ENCODE measurements at regions not wholly inside any gene's neighbourhood (a gene's known extent, or its start where the extent isn't known, plus 50 kb on each side); places are given as distances from the start of the nearest gene placed in this dataset.
A peak's percentile ranks its signal among the peaks of the same experiment; 100 is the strongest.

- no peak overlapping the region for H3K27ac ChIP-seq (ENCODE audit: low read depth, low read length)
- no peak overlapping the region for H3K4me3 ChIP-seq (ENCODE audit: low read length)
- no peaks in the 10 kb centered on the region for H3K4me1 Mint-ChIP-seq
- ChIA-PET POLR2A (no interaction called here), CTCF (no interaction called here)
- H3K9me3 ChIP-seq (ENCODE audit: low read length) = no peaks in the 10 kb centered on the region
- H3K27ac Mint-ChIP-seq = no peak overlapping the region
- no peaks in the 10 kb centered on the region for H3K36me3 ChIP-seq (ENCODE audit: insufficient read depth, low read length)
- DNase-seq = no peak
- no peaks in the 10 kb centered on the region for H3K4me1 ChIP-seq (ENCODE audit: insufficient read depth, low read length)
- H3K27me3 ChIP-seq (ENCODE audit: insufficient read depth, low read length, poor library complexity, severe bottlenecking) = no peaks in the 10 kb centered on the region
- no peak overlapping the region for H3K4me3 Mint-ChIP-seq
- H3K9me3 Mint-ChIP-seq = peaks cover 0 to 9% (median 3%) of the 10 kb centered on the region in 5 donors
- H3K27me3 Mint-ChIP-seq = peaks cover 0 to 7% of the 10 kb centered on the region in 2 donors
- H3K36me3 Mint-ChIP-seq = peaks cover 0 to 3% (median 0%) of the 10 kb centered on the region in 3 donors
Observed at GRCh38 chr4:8688041-8688907, 95.7 kb downstream of the CPZ start.

- Mint-ChIP-seq H3K4me3 (no peak overlapping the region), H3K36me3 (peaks cover 0 to 3% (median 0%) of the 10 kb centered on the region in 3 donors), H3K27ac (peak overlapping the region in 1 of 8 donors; percentile 0), H3K27me3 (peaks cover 0 to 5% of the 10 kb centered on the region in 2 donors), H3K9me3 (peaks cover 0 to 11% (median 3%) of the 10 kb centered on the region in 5 donors), H3K4me1 (no peaks in the 10 kb centered on the region)
- no peak for DNase-seq
- Histone ChIP-seq H3K36me3 (ENCODE audit: insufficient read depth, low read length) (no peaks in the 10 kb centered on the region), H3K4me1 (ENCODE audit: insufficient read depth, low read length) (no peaks in the 10 kb centered on the region), H3K9me3 (ENCODE audit: low read length) (no peaks in the 10 kb centered on the region), H3K27me3 (ENCODE audit: insufficient read depth, low read length, poor library complexity, severe bottlenecking) (no peaks in the 10 kb centered on the region), H3K27ac (ENCODE audit: low read depth, low read length) (no peak overlapping the region), H3K4me3 (ENCODE audit: low read length) (no peak overlapping the region)
- ChIA-PET CTCF (no interaction called here), POLR2A (no interaction called here)
Observed at GRCh38 chr4:8687083-8687482, 94.5 kb downstream of the CPZ start.

GRCh38 chr4:8685831-8686230, 93.3 kb downstream of the CPZ start:
- H3K4me3 ChIP-seq (ENCODE audit: low read length) = no peak overlapping the region
- Mint-ChIP-seq H3K27ac (no peak overlapping the region), H3K4me3 (no peak overlapping the region), H3K9me3 (peaks cover 0 to 11% (median 3%) of the 10 kb centered on the region in 5 donors), H3K36me3 (peaks cover 0 to 3% (median 0%) of the 10 kb centered on the region in 3 donors), H3K27me3 (peaks cover 0 to 2% of the 10 kb centered on the region in 2 donors), H3K4me1 (no peaks in the 10 kb centered on the region)
- no peaks in the 10 kb centered on the region for H3K36me3 ChIP-seq (ENCODE audit: insufficient read depth, low read length)
- ChIA-PET CTCF (no interaction called here), POLR2A (no interaction called here)
- no peak for DNase-seq
- H3K4me1 ChIP-seq (ENCODE audit: insufficient read depth, low read length) = no peaks in the 10 kb centered on the region
- no peaks in the 10 kb centered on the region for H3K9me3 ChIP-seq (ENCODE audit: low read length)
- no peaks in the 10 kb centered on the region for H3K27me3 ChIP-seq (ENCODE audit: insufficient read depth, low read length, poor library complexity, severe bottlenecking)
- H3K27ac ChIP-seq (ENCODE audit: low read depth, low read length) = no peak overlapping the region

- Mint-ChIP-seq H3K36me3 (peaks cover 0 to 3% (median 0%) of the 10 kb centered on the region in 3 donors), H3K4me1 (no peaks in the 10 kb centered on the region), H3K27me3 (peaks cover 0 to 7% of the 10 kb centered on the region in 2 donors), H3K27ac (no peak overlapping the region), H3K4me3 (no peak overlapping the region), H3K9me3 (peaks cover 0 to 6% (median 3%) of the 10 kb centered on the region in 5 donors)
- no peak overlapping the region for H3K4me3 ChIP-seq (ENCODE audit: low read length)
- H3K36me3 ChIP-seq (ENCODE audit: insufficient read depth, low read length) = no peaks in the 10 kb centered on the region
- H3K9me3 ChIP-seq (ENCODE audit: low read length) = no peaks in the 10 kb centered on the region
- H3K27me3 ChIP-seq (ENCODE audit: insufficient read depth, low read length, poor library complexity, severe bottlenecking) = no peaks in the 10 kb centered on the region
- POLR2A ChIA-PET = no interaction called here
- no peak overlapping the region for H3K27ac ChIP-seq (ENCODE audit: low read depth, low read length)
- CTCF ChIA-PET = no interaction called here
- H3K4me1 ChIP-seq (ENCODE audit: insufficient read depth, low read length) = no peaks in the 10 kb centered on the region
- no peak for DNase-seq
Observed at GRCh38 chr4:8683462-8683861, 90.9 kb downstream of the CPZ start.

- ChIA-PET CTCF (no interaction called here), POLR2A (no interaction called here)
- Histone ChIP-seq H3K4me1 (ENCODE audit: insufficient read depth, low read length) (no peaks in the 10 kb centered on the region), H3K4me3 (ENCODE audit: low read length) (no peak overlapping the region), H3K27ac (ENCODE audit: low read depth, low read length) (no peak overlapping the region), H3K36me3 (ENCODE audit: insufficient read depth, low read length) (no peaks in the 10 kb centered on the region), H3K27me3 (ENCODE audit: insufficient read depth, low read length, poor library complexity, severe bottlenecking) (no peaks in the 10 kb centered on the region), H3K9me3 (ENCODE audit: low read length) (no peaks in the 10 kb centered on the region)
- Mint-ChIP-seq H3K4me3 (no peak overlapping the region), H3K36me3 (peaks cover 0 to 3% (median 0%) of the 10 kb centered on the region in 3 donors), H3K27ac (no peak overlapping the region), H3K4me1 (no peaks in the 10 kb centered on the region), H3K9me3 (peaks cover 0 to 6% (median 3%) of the 10 kb centered on the region in 5 donors), H3K27me3 (peaks cover 0 to 7% of the 10 kb centered on the region in 2 donors)
- DNase-seq = no peak
Observed at GRCh38 chr4:8682725-8683124, 90.2 kb downstream of the CPZ start.

- Mint-ChIP-seq H3K9me3 (peaks cover 0 to 8% (median 2%) of the 10 kb centered on the region in 5 donors), H3K27me3 (peaks cover 0 to 7% of the 10 kb centered on the region in 2 donors), H3K4me3 (no peak overlapping the region), H3K36me3 (peaks cover 0 to 3% (median 0%) of the 10 kb centered on the region in 3 donors), H3K4me1 (no peaks in the 10 kb centered on the region), H3K27ac (no peak overlapping the region)
- CTCF ChIA-PET = no interaction called here
- Histone ChIP-seq H3K4me1 (ENCODE audit: insufficient read depth, low read length) (no peaks in the 10 kb centered on the region), H3K27me3 (ENCODE audit: insufficient read depth, low read length, poor library complexity, severe bottlenecking) (no peaks in the 10 kb centered on the region), H3K27ac (ENCODE audit: low read depth, low read length) (no peak overlapping the region), H3K9me3 (ENCODE audit: low read length) (no peaks in the 10 kb centered on the region), H3K36me3 (ENCODE audit: insufficient read depth, low read length) (no peaks in the 10 kb centered on the region), H3K4me3 (ENCODE audit: low read length) (no peak overlapping the region)
- DNase-seq = no peak
- POLR2A ChIA-PET = no interaction called here
Observed at GRCh38 chr4:8682296-8682695, 89.7 kb downstream of the CPZ start.

GRCh38 chr4:8681391-8681790, 88.8 kb downstream of the CPZ start:
- Histone ChIP-seq H3K9me3 (ENCODE audit: low read length) (no peaks in the 10 kb centered on the region), H3K36me3 (ENCODE audit: insufficient read depth, low read length) (no peaks in the 10 kb centered on the region), H3K4me3 (ENCODE audit: low read length) (no peak overlapping the region), H3K27me3 (ENCODE audit: insufficient read depth, low read length, poor library complexity, severe bottlenecking) (no peaks in the 10 kb centered on the region), H3K4me1 (ENCODE audit: insufficient read depth, low read length) (no peaks in the 10 kb centered on the region), H3K27ac (ENCODE audit: low read depth, low read length) (no peak overlapping the region)
- Mint-ChIP-seq H3K27ac (no peak overlapping the region), H3K4me3 (no peak overlapping the region), H3K36me3 (no peaks in the 10 kb centered on the region), H3K9me3 (peaks cover 0 to 7% (median 5%) of the 10 kb centered on the region in 5 donors), H3K4me1 (no peaks in the 10 kb centered on the region), H3K27me3 (peaks cover 0 to 7% of the 10 kb centered on the region in 2 donors)
- DNase-seq = no peak
- ChIA-PET CTCF (no interaction called here), POLR2A (no interaction called here)

GRCh38 chr4:8679032-8679431, 86.5 kb downstream of the CPZ start:
- Mint-ChIP-seq H3K4me3 (no peak overlapping the region), H3K9me3 (peaks cover 0 to 7% (median 5%) of the 10 kb centered on the region in 5 donors), H3K27ac (no peak overlapping the region), H3K36me3 (no peaks in the 10 kb centered on the region), H3K27me3 (peaks cover 0 to 6% of the 10 kb centered on the region in 2 donors), H3K4me1 (no peaks in the 10 kb centered on the region)
- Histone ChIP-seq H3K9me3 (ENCODE audit: low read length) (no peaks in the 10 kb centered on the region), H3K27ac (ENCODE audit: low read depth, low read length) (no peak overlapping the region), H3K4me3 (ENCODE audit: low read length) (no peak overlapping the region), H3K36me3 (ENCODE audit: insufficient read depth, low read length) (no peaks in the 10 kb centered on the region), H3K4me1 (ENCODE audit: insufficient read depth, low read length) (no peaks in the 10 kb centered on the region), H3K27me3 (ENCODE audit: insufficient read depth, low read length, poor library complexity, severe bottlenecking) (no peaks in the 10 kb centered on the region)
- CTCF ChIA-PET = no interaction called here
- DNase-seq = no peak
- POLR2A ChIA-PET = no interaction called here

Measured in CD8-positive, alpha-beta memory T cell (primary cell).